IMR-90 (cell line): ENCODE measurements at regions not wholly inside any gene's neighbourhood (a gene's known extent, or its start where the extent isn't known, plus 50 kb on each side); places are given as distances from the start of the nearest gene placed in this dataset.

Experiments
- ATAC-seq: fragments of 200-7000 bp; cut with Tn5 transposase; 2 replicates; pipeline ENCODE4 v1.9.1; 2020; ENCODE audit warnings: low read depth, mild to moderate bottlenecking, moderate library complexity
- BruUV-seq: library from RNA; stranded (reverse); fragments of 400-500 nt; replicated peaks from 2 replicates; lab custom pipeline; 2021; lab: Mats Ljungman, UMichigan
- CTCF ChIA-PET: fragments of 300-600 bp; formaldehyde crosslinking; extraction: SDS; loops from one replicate; lab custom pipeline; 2021; ENCODE audit warnings: antibody characterized with exemption; lab: Yijun Ruan, JAX
- POLR2A ChIA-PET: fragments of 300-600 bp; sonication (Branson Sonifier 250); formaldehyde crosslinking; loops from one replicate; lab custom pipeline; 2022; ENCODE audit warnings: antibody characterized with exemption; ENCODE audit not compliant: unreplicated experiment; lab: Charles Lee
- DNase-seq: peaks from one replicate; pipeline ENCODE4 v3.0.0; 2013
- H2AFZ ChIP-seq: replicated peaks from 2 replicates; pipeline ENCODE3; 2013; ENCODE audit warnings: low read length, mild to moderate bottlenecking; ENCODE audit not compliant: poor library complexity
- H2AK5ac ChIP-seq: 2 replicates; pipeline ENCODE4 v1.6.1; 2013; ENCODE audit warnings: low read depth, low read length, inconsistent platforms
- H2AK9ac ChIP-seq: replicated peaks from 2 replicates; pipeline ENCODE3; 2013; ENCODE audit warnings: mild to moderate bottlenecking, low read depth, low read length, moderate library complexity; ENCODE audit not compliant: poor library complexity
- H2BK120ac ChIP-seq: 2 replicates; pipeline ENCODE4 v1.6.1; 2013; ENCODE audit warnings: low read depth, low read length, inconsistent platforms
- H2BK15ac ChIP-seq: 3 replicates; pipeline ENCODE4 v1.6.1; 2013; ENCODE audit warnings: low read depth, low read length, inconsistent platforms
- H2BK20ac ChIP-seq: 2 replicates; pipeline ENCODE4 v1.6.1; 2013; ENCODE audit warnings: low read depth, mild to moderate bottlenecking, inconsistent platforms, low read length, moderate library complexity
- H2BK5ac ChIP-seq: 2 replicates; pipeline ENCODE4 v1.6.1; 2013; ENCODE audit warnings: mild to moderate bottlenecking, low read depth, low read length, inconsistent platforms; ENCODE audit not compliant: poor library complexity, severe bottlenecking
- H3K14ac ChIP-seq: replicated peaks from 2 replicates; pipeline ENCODE4 v1.6.1; 2013; ENCODE audit warnings: low read depth, low read length, inconsistent platforms
- H3K18ac ChIP-seq: 2 replicates; pipeline ENCODE4 v1.6.1; 2013; ENCODE audit warnings: low read depth, low read length, control low read depth
- H3K23ac ChIP-seq: 2 replicates; pipeline ENCODE4 v1.6.1; 2013; ENCODE audit warnings: low read depth, low read length, inconsistent platforms
- H3K27ac ChIP-seq: 2 replicates; pipeline ENCODE4 v1.5.1; 2013; ENCODE audit warnings: mild to moderate bottlenecking, control low read depth, low read length; ENCODE audit not compliant: insufficient read depth
- H3K27me3 ChIP-seq: 2 replicates; pipeline ENCODE4 v1.6.1; 2013; ENCODE audit warnings: low read length; ENCODE audit not compliant: control insufficient read depth, insufficient read depth
- H3K36me3 ChIP-seq: 2 replicates; pipeline ENCODE4 v1.6.1; 2013; ENCODE audit warnings: low read length, mixed read lengths; ENCODE audit not compliant: control insufficient read depth, insufficient read depth
- H3K4ac ChIP-seq: 2 replicates; pipeline ENCODE4 v1.6.1; 2013; ENCODE audit warnings: low read depth, low read length, inconsistent platforms
- H3K4me1 ChIP-seq: 2 replicates; pipeline ENCODE4 v1.6.1; 2013; ENCODE audit warnings: low read length, mixed read lengths; ENCODE audit not compliant: control insufficient read depth, insufficient read depth
- H3K4me2 ChIP-seq: 2 replicates; pipeline ENCODE4 v1.6.1; 2013; ENCODE audit warnings: low read depth, mild to moderate bottlenecking, control low read depth, low read length, moderate library complexity
- H3K4me3 ChIP-seq: 2 replicates; pipeline ENCODE4 v1.5.1; 2013; ENCODE audit warnings: low read depth, mild to moderate bottlenecking, control low read depth, low read length, moderate library complexity; ENCODE audit not compliant: insufficient read depth
- H3K56ac ChIP-seq: 2 replicates; pipeline ENCODE4 v1.6.1; 2013; ENCODE audit warnings: low read length, inconsistent platforms; ENCODE audit not compliant: insufficient read depth; ENCODE audit errors: extremely low read depth
- H3K79me1 ChIP-seq, 2 experiments: 2 replicates each; pipeline ENCODE4 v1.6.1; 2013; ENCODE audit warnings: low read length in 2 of 2, inconsistent platforms in 1 of 2, low read depth in 1 of 2
- H3K9ac ChIP-seq: 2 replicates; pipeline ENCODE4 v1.6.1; 2013; ENCODE audit warnings: low read depth, low read length, control low read depth
- H3K9me1 ChIP-seq: 2 replicates; pipeline ENCODE4 v1.6.1; 2013; ENCODE audit warnings: low read length, inconsistent platforms; ENCODE audit not compliant: insufficient read depth
- H3K9me3 ChIP-seq: 2 replicates; pipeline ENCODE4 v1.6.1; 2013; ENCODE audit warnings: low read length; ENCODE audit not compliant: control insufficient read depth, insufficient read depth
- H4K20me1 ChIP-seq: 2 replicates; pipeline ENCODE4 v1.6.1; 2013; ENCODE audit warnings: low read length, inconsistent platforms; ENCODE audit not compliant: insufficient read depth
- H4K5ac ChIP-seq: 2 replicates; pipeline ENCODE4 v1.6.1; 2013; ENCODE audit warnings: mild to moderate bottlenecking, low read depth, low read length, control low read depth
- H4K8ac ChIP-seq, 2 experiments: 2 replicates each; pipeline ENCODE4 v1.6.1; 2013; ENCODE audit warnings: low read depth in 2 of 2, low read length in 2 of 2, control low read depth in 1 of 2, inconsistent platforms in 1 of 2
- H4K91ac ChIP-seq: 2 replicates; pipeline ENCODE4 v1.6.1; 2013; ENCODE audit warnings: low read depth, low read length, inconsistent platforms; ENCODE audit not compliant: insufficient read depth
- BHLHE40 ChIP-seq: fragments of 150-350 bp; IDR thresholded peaks from 2 replicates; pipeline ENCODE4 v1.6.1; 2016; ENCODE audit warnings: mild to moderate bottlenecking, low read depth, low read length
- CEBPB ChIP-seq: IDR thresholded peaks from 2 replicates; pipeline ENCODE4 v1.6.1; 2012; ENCODE audit warnings: low read depth, low read length, improper control_type of control experiment
- CHD1 ChIP-seq: IDR thresholded peaks from 2 replicates; pipeline ENCODE4 v1.6.1; 2012; ENCODE audit warnings: low read depth, low read length, improper control_type of control experiment
- FOS ChIP-seq: fragments of 150-350 bp; IDR thresholded peaks from 2 replicates; pipeline ENCODE4 v1.6.1; 2016; ENCODE audit warnings: low read depth, low read length
- MAFK ChIP-seq: IDR thresholded peaks from 2 replicates; pipeline ENCODE4 v1.6.1; 2012; ENCODE audit warnings: low read depth, low read length, improper control_type of control experiment
- MAZ ChIP-seq: IDR thresholded peaks from 2 replicates; pipeline ENCODE4 v1.6.1; 2012; ENCODE audit warnings: low read depth, mild to moderate bottlenecking, low read length, improper control_type of control experiment, moderate library complexity, borderline replicate concordance
- MXI1 ChIP-seq: IDR thresholded peaks from 2 replicates; pipeline ENCODE4 v1.6.1; 2012; ENCODE audit warnings: low read depth, mild to moderate bottlenecking, low read length, moderate library complexity, borderline replicate concordance
- NFE2L2 ChIP-seq: fragments of 150-350 bp; IDR thresholded peaks from 2 replicates; pipeline ENCODE4 v1.6.1; 2016; ENCODE audit warnings: low read depth, mild to moderate bottlenecking, low read length
- POLR2A ChIP-seq: IDR thresholded peaks from 2 replicates; pipeline ENCODE4 v1.6.1; 2012; ENCODE audit warnings: mild to moderate bottlenecking, low read depth, low read length
- RAD21 ChIP-seq: IDR thresholded peaks from 2 replicates; pipeline ENCODE4 v1.6.1; 2012; ENCODE audit warnings: low read length, improper control_type of control experiment
- RCOR1 ChIP-seq: IDR thresholded peaks from 2 replicates; pipeline ENCODE4 v1.6.1; 2012; ENCODE audit warnings: mild to moderate bottlenecking, low read length, improper control_type of control experiment; ENCODE audit not compliant: insufficient replicate concordance
- RFX5 ChIP-seq: IDR thresholded peaks from 2 replicates; pipeline ENCODE4 v1.8.0; 2012; ENCODE audit warnings: low read depth, mild to moderate bottlenecking, low read length, moderate library complexity
- SMC3 ChIP-seq: fragments of 150-350 bp; IDR thresholded peaks from 2 replicates; pipeline ENCODE4 v1.6.1; 2016; ENCODE audit warnings: low read depth, mild to moderate bottlenecking, antibody characterized with exemption, low read length, moderate library complexity
- WGBS, 2 experiments: methylation state at CpG; one replicate each; pipeline versions ENCODE4 v1.1.5 to v1.1.7; 2013; ENCODE audit warnings: missing lambda C conversion rate in 2 of 2; ENCODE audit not compliant: insufficient read length in 1 of 2; ENCODE audit errors: extremely low coverage in 2 of 2; 5-methylcytosine and 5-hydroxymethylcytosine counted together
- dilution Hi-C: fragments of 300-500 bp; cut with HindIII; formaldehyde crosslinking; loops from one replicate; pipeline ENCODE4 v1.14.3; 2018; ENCODE audit warnings: low sequenced_read_pairs; ENCODE audit not compliant: unreplicated experiment
- in situ Hi-C: fragments of 300-500 bp; cut with MboI; formaldehyde crosslinking; loops from 3 replicates; pipeline ENCODE4 v1.14.3; 2019; ENCODE audit warnings: low sequenced_read_pairs, inconsistent platforms, mixed read lengths
- intact Hi-C: fragments of 100-400 bp; cut with micrococcal nuclease; formaldehyde crosslinking; loops from 2 replicates; pipeline ENCODE4 v1.10.0; 2022
- TF ChIP-seq, protein P1 (sequence below): fragments of 150-350 bp; IDR thresholded peaks from 2 replicates; pipeline ENCODE4 v1.6.1; 2016; ENCODE audit warnings: low read depth, mild to moderate bottlenecking, low read length, moderate library complexity, borderline replicate concordance
- TF ChIP-seq, protein P2 (sequence below): fragments of 150-350 bp; IDR thresholded peaks from 2 replicates; pipeline ENCODE4 v1.6.1; 2017; ENCODE audit warnings: mild to moderate bottlenecking, antibody characterized with exemption, low read length, low read depth
- TF ChIP-seq, protein P3 (sequence below): conservative IDR thresholded peaks from 2 replicates; pipeline ENCODE4 v1.5.1; 2012; ENCODE audit warnings: mild to moderate bottlenecking, low read depth, low read length, improper control_type of control experiment

DNA sequence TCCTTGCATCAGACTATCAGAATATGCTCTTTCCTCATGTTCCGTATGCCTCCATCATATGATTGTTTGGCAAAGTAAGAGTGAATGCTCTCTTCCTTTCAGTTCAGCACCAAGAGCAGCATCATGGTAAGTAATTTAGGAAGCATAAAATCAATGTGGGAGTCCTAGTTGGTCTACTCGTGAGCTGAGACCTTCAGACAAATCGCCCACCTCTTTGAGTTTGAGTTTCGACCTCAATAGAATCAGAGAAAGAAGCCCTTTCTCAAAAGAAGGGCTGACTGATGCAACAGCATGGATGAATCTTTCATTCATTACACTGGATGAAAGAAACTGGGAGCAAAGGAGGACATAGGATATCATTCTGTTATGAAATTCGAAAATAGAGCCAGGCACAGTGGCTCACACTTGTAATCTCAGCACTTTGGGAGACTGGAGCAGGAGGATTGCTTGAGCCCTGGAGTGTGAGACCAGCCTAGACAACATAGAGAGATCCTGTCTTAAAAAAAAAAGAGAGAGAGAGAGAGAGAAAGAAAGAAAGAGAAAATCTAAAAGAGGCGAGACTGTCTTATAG is 112.5 kb downstream of the ZC3H11B start:
- no peak overlapping the region for H2AFZ ChIP-seq
- H3K4me1 ChIP-seq: no peaks in the 10 kb centered on the region
- intact Hi-C loops: no loop called here
- no peak overlapping the region for H3K56ac ChIP-seq
- ATAC-seq: no peak
- no peaks in the 10 kb centered on the region for H3K9me1 ChIP-seq
- no peak overlapping the region for H3K23ac ChIP-seq
- H3K27me3 ChIP-seq: no peaks in the 10 kb centered on the region
- no peak overlapping the region for H3K9ac ChIP-seq
- H2AK9ac ChIP-seq: no peak overlapping the region
- DNase-seq: no peak
- no peak overlapping the region for H3K4me3 ChIP-seq
- no peaks in the 10 kb centered on the region for H4K20me1 ChIP-seq
- TF ChIP-seq, protein P1, sequence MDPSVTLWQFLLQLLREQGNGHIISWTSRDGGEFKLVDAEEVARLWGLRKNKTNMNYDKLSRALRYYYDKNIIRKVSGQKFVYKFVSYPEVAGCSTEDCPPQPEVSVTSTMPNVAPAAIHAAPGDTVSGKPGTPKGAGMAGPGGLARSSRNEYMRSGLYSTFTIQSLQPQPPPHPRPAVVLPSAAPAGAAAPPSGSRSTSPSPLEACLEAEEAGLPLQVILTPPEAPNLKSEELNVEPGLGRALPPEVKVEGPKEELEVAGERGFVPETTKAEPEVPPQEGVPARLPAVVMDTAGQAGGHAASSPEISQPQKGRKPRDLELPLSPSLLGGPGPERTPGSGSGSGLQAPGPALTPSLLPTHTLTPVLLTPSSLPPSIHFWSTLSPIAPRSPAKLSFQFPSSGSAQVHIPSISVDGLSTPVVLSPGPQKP: no peak
- TF ChIP-seq RCOR1 (no peak), SMC3 (no peak), MAFK (no peak), BHLHE40 (no peak), FOS (no peak), CHD1 (no peak), POLR2A (no peak), RAD21 (no peak), CEBPB (no peak), MXI1 (no peak), MAZ (no peak), NFE2L2 (no peak), RFX5 (no peak)
- TF ChIP-seq, protein P2, sequence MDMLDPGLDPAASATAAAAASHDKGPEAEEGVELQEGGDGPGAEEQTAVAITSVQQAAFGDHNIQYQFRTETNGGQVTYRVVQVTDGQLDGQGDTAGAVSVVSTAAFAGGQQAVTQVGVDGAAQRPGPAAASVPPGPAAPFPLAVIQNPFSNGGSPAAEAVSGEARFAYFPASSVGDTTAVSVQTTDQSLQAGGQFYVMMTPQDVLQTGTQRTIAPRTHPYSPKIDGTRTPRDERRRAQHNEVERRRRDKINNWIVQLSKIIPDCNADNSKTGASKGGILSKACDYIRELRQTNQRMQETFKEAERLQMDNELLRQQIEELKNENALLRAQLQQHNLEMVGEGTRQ: no peak
- TF ChIP-seq, protein P3, sequence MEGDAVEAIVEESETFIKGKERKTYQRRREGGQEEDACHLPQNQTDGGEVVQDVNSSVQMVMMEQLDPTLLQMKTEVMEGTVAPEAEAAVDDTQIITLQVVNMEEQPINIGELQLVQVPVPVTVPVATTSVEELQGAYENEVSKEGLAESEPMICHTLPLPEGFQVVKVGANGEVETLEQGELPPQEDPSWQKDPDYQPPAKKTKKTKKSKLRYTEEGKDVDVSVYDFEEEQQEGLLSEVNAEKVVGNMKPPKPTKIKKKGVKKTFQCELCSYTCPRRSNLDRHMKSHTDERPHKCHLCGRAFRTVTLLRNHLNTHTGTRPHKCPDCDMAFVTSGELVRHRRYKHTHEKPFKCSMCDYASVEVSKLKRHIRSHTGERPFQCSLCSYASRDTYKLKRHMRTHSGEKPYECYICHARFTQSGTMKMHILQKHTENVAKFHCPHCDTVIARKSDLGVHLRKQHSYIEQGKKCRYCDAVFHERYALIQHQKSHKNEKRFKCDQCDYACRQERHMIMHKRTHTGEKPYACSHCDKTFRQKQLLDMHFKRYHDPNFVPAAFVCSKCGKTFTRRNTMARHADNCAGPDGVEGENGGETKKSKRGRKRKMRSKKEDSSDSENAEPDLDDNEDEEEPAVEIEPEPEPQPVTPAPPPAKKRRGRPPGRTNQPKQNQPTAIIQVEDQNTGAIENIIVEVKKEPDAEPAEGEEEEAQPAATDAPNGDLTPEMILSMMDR: no peak
- H3K14ac ChIP-seq: no peak overlapping the region
- no peaks in the 10 kb centered on the region for H3K79me1 ChIP-seq
- CTCF ChIA-PET: no interaction called here
- no peak overlapping the region for H3K4ac ChIP-seq
- 80% methylated on average over 2 of the region's 6 CpGs; no CpG with 5 or more reads in 1 of the 2 experiments for WGBS, 2 experiments
- in situ Hi-C loops: no loop called here
- dilution Hi-C loops: no loop called here
- H3K9me3 ChIP-seq: no peaks in the 10 kb centered on the region
- POLR2A ChIA-PET: no interaction called here
- H2AK5ac ChIP-seq: no peak overlapping the region
- no peak overlapping the region for H4K8ac ChIP-seq
- no peak overlapping the region for H3K4me2 ChIP-seq
- H4K5ac ChIP-seq: no peak overlapping the region
- no peak overlapping the region for H2BK20ac ChIP-seq
- no peak overlapping the region for H3K18ac ChIP-seq
- H2BK120ac ChIP-seq: no peak overlapping the region
- BruUV-seq: no TSS peak
- no peak overlapping the region for H3K27ac ChIP-seq
- no peak overlapping the region for H4K91ac ChIP-seq
- H3K36me3 ChIP-seq: no peaks in the 10 kb centered on the region
- H2BK5ac ChIP-seq: no peak overlapping the region
- no peak overlapping the region for H2BK15ac ChIP-seq
